Small intestine (tissue), 7 donors: ENCODE measurements at regions not wholly inside any gene's neighbourhood (a gene's known extent, or its start where the extent isn't known, plus 50 kb on each side); places are given as distances from the start of the nearest gene placed in this dataset.
"Not testable (repeated sequence)": the region's sequence is repeated elsewhere in the genome, so short reads cannot be mapped to it uniquely, and the experiment has no call there.

Source experiments
- DNase-seq, 2 donors: peaks; one replicate each; pipeline versions ENCODE4 v3.0.0 to v3.0.0-alpha.2; 2013
- FAIRE-seq: peaks from 2 replicates; lab custom pipeline; 2012; peaks lifted over from hg19 to GRCh38; lab: Jason Lieb, UNC
- H3K27ac ChIP-seq, 3 donors: one replicate each; pipeline ENCODE4 v1.5.1; 2013; ENCODE audit warnings: low read length in 2 of 3, mild to moderate bottlenecking in 2 of 3, control low read depth in 1 of 3, inconsistent platforms in 1 of 3, low read depth in 1 of 3, moderate library complexity in 1 of 3
- H3K27me3 ChIP-seq, 3 donors: one replicate each; pipeline ENCODE4 v1.6.1; 2013; ENCODE audit warnings: low read length in 3 of 3, inconsistent platforms in 1 of 3; ENCODE audit not compliant: control insufficient read depth in 3 of 3, insufficient read depth in 3 of 3
- H3K36me3 ChIP-seq, 3 donors: one replicate each; pipeline ENCODE4 v1.6.1; 2013; ENCODE audit warnings: low read length in 3 of 3, inconsistent platforms in 1 of 3, low read depth in 1 of 3, mild to moderate bottlenecking in 1 of 3, moderate library complexity in 1 of 3; ENCODE audit not compliant: control insufficient read depth in 3 of 3, insufficient read depth in 2 of 3
- H3K4me1 ChIP-seq, 3 donors: one replicate each; pipeline ENCODE4 v1.6.1; 2013; ENCODE audit warnings: low read length in 2 of 3, inconsistent platforms in 1 of 3, low read depth in 1 of 3, mild to moderate bottlenecking in 1 of 3, moderate library complexity in 1 of 3; ENCODE audit not compliant: control insufficient read depth in 3 of 3, insufficient read depth in 2 of 3
- H3K4me3 ChIP-seq, 3 donors: one replicate each; pipeline ENCODE4 v1.5.1; 2013; ENCODE audit warnings: low read length in 3 of 3, control low read depth in 1 of 3, inconsistent platforms in 1 of 3, low read depth in 1 of 3, mild to moderate bottlenecking in 1 of 3, moderate library complexity in 1 of 3
- H3K9me3 ChIP-seq, 2 donors: one replicate each; pipeline ENCODE4 v1.6.1; 2013; ENCODE audit warnings: low read depth in 1 of 2, low read length in 1 of 2; ENCODE audit not compliant: control insufficient read depth in 2 of 2, insufficient read depth in 1 of 2
- WGBS, 3 donors: extraction: QIAGEN DNeasy Blood & Tissue Kit; methylation state at CpG; one replicate each; pipeline ENCODE4 v1.1.7; 2013; 5-methylcytosine and 5-hydroxymethylcytosine counted together
- donor health status: healthy with polysubstance abuse.
- donor health status: control.
- donor health status: control.
- donor health status: Bipolar disorder and iron deficiency.
- donor health status: healthy.

DNA sequence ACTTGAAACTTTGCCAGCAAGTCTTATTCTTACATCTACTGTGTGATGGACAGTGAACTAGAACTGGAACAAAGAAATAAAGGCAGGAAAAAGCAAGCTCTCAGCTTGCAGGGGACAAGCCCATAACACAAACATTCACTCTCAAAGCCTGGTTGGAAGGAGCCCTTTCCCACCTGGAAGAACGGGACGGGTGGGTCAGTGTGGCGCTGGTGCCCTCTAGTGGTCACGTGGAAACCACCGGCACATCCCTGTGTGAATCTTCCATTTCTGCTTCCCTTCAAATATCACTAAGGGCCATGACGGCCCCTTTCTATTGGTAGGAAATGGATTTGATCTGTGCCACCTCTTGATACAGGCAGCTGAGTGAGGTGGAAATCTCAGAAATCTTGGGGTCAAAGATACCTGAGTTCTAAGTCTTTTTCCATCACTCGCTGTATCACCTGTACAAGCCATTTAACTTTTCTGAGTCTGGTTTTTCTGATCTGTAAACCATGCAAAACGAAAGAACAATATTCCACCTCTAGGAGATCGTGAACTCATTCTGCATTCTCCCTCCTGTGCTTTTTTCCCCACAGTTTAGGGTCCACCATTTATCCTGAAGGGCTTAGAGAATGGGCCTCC, 211.6 kb downstream of the MSX2 start:
- Histone ChIP-seq H3K9me3 (no peaks in the 10 kb centered on the region), H3K27ac (no peak overlapping the region), H3K4me1 (no peaks in the 10 kb centered on the region), H3K4me3 (no peak overlapping the region), H3K36me3 (no peaks in the 10 kb centered on the region), H3K27me3 (no peaks in the 10 kb centered on the region)
- peak; percentile 30 to 58 for DNase-seq
- no peak for FAIRE-seq
- 17 to 22% (median 22%) methylated on average over 9 of the region's 9 CpGs for WGBS, 3 donors

DNA sequence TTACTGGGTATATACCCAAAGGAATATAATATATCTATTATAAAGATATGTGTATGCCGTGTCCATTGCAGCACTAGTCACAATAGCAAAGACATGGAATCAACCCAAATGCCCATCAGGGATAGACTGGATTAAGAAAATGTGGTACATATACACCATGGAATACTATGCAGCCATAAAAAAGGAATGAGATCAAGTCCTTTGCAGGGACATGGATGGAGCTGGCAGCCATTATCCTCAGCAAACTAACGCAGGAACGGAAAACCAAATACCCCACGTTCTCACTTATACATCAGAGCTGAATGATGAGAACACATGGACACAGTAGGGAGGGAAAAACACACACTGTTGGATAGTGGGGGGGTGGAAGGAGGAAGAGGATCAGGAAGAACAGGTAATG, 206.7 kb downstream of the MSX2 start:
- 91 to 98% (median 95%) methylated on average over 4 of the region's 4 CpGs for WGBS, 3 donors
- not testable (repeated sequence) for FAIRE-seq, H3K4me1 ChIP-seq, H3K9me3 ChIP-seq, H3K4me3 ChIP-seq, H3K27me3 ChIP-seq, H3K36me3 ChIP-seq, H3K27ac ChIP-seq, DNase-seq

DNA sequence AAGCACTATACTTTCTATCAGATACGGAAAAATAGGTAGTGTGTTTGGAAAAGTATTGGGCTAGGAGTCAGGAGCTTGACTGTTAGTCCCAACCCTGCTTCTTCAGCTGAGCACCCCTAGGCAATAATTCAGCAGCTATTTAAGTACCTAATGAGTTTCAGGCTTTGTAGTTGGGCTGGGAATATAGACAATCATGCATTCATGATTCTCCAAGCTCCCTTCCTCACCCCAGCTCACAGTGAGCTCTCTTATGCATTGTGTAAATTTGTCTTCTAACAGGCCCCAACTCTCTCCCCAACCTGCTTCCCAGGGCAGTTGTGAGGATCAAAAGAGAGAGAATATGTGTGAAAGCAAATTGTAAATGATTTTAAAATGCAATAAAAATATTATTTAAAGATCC, 201.2 kb downstream of the MSX2 start:
- Histone ChIP-seq H3K36me3 (no peaks in the 10 kb centered on the region), H3K9me3 (no peaks in the 10 kb centered on the region), H3K27me3 (no peaks in the 10 kb centered on the region), H3K4me3 (no peak overlapping the region), H3K4me1 (no peaks in the 10 kb centered on the region), H3K27ac (no peak overlapping the region)
- WGBS, 3 donors = 92 to 96% (median 96%) methylated on average over 1 of the region's 1 CpG
- DNase-seq (no peak), FAIRE-seq (no peak)

DNA sequence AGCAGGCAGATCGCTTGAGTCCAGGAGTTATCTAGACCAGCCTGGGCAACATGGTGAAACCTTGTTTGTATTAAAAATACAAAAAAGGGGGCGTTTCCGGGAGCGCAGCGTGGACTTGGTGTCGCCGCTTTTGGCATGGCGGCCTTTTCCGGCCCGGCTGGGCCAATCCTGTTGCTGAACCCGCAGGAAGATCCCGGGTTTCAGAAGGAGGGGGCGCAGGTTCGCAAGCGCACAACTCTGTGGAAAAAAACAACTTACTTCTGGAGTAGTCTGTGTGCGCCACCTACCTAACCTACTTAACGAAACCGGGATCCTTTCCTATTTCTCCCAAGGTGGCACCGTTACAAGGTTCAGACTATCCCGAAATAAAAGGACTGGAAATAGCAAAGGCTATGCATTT, 198.6 kb downstream of the MSX2 start:
- Histone ChIP-seq H3K27ac (no peak overlapping the region), H3K4me1 (no peaks in the 10 kb centered on the region), H3K9me3 (no peaks in the 10 kb centered on the region), H3K36me3 (no peaks in the 10 kb centered on the region), H3K4me3 (no peak overlapping the region), H3K27me3 (no peaks in the 10 kb centered on the region)
- DNase-seq = no peak
- no peak for FAIRE-seq
- 92 to 95% (median 93%) methylated on average over 20 of the region's 20 CpGs for WGBS, 3 donors

DNA sequence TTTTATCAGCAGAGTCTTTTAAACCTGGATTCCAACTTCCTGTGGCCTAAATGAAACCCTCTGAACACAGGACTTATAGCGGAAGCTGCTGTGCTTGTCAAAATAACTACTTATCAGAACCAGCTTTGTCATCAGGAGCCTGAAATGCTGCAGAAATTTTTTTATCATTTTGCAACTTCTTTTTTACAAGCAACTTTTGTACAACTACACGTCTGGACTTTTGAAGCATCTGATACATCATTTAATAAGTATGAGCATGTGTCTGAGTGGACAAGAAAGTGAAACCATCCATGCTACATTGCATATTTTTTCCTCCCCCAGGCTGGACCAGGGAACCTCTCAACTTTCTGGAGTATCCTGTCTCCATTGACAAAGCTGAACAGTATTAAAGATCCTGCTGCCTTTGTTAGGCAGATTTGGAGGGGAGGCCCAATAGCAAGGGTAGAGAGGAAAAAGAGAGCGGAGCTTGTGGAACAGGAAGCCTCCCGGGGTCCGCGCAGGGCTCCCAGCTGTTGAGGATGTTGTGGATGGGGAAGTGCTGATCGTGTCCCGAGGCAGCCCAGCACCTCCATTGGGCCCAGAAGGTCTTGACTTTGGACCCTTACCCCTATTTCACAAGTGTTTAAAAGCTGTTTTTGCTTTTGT, 196.6 kb downstream of the MSX2 start:
- Histone ChIP-seq H3K4me3 (no peak overlapping the region), H3K27me3 (no peaks in the 10 kb centered on the region), H3K9me3 (no peaks in the 10 kb centered on the region), H3K27ac (no peak overlapping the region), H3K4me1 (no peaks in the 10 kb centered on the region), H3K36me3 (no peaks in the 10 kb centered on the region)
- DNase-seq (no peak), FAIRE-seq (no peak)
- 32 to 74% (median 63%) methylated on average over 8 of the region's 8 CpGs for WGBS, 3 donors

DNA sequence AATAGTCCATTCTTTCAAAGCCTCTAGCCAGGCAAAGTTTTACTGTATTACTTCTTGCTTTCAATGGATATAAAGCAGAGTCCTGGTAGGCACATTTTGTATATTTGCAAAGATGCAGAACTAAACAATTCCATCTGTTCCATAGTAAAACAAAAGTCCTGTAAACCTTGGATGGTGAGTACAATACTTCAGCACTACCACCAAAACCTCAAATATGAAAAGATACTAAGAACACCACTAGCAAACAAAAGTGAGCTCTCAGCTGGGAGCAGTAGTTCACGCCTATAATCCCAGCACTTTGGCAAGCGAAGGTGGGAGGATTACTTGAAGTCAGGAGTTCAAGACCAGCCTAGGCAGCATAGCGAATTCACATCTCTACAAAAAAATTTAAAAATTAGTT, 195.0 kb downstream of the MSX2 start:
- FAIRE-seq (no peak), DNase-seq (no peak)
- Histone ChIP-seq H3K9me3 (no peaks in the 10 kb centered on the region), H3K36me3 (no peaks in the 10 kb centered on the region), H3K27me3 (no peaks in the 10 kb centered on the region), H3K27ac (no peak overlapping the region), H3K4me3 (no peak overlapping the region), H3K4me1 (no peaks in the 10 kb centered on the region)
- WGBS, 3 donors = 70 to 89% (median 75%) methylated on average over 3 of the region's 3 CpGs

DNA sequence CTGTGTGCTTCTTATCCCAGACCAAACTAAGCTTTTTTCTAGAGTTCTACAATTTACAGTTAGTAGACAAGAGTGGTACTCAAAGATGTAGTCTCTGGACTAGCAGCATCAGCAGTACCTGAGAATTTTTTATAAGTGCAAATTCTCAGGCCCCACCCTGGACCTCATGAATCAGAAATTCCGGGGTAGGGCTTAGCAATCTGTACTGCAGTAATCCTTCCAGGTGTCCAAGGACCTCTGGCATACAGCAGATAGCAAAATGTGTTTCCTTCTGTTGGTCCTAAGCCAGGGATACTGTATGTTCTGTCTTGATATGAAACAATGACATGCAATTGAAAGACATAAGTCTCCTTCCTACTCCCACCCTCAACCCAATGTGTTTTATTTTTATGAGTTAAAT, 194.3 kb downstream of the MSX2 start:
- DNase-seq = peak in 1 of 2 donors; percentile 6
- H3K27ac ChIP-seq = no peak overlapping the region
- FAIRE-seq = no peak
- no peak overlapping the region for H3K4me3 ChIP-seq
- H3K36me3 ChIP-seq = no peaks in the 10 kb centered on the region
- H3K4me1 ChIP-seq = no peaks in the 10 kb centered on the region
- 9 to 42% (median 13%) methylated on average over 1 of the region's 1 CpG for WGBS, 3 donors
- no peaks in the 10 kb centered on the region for H3K9me3 ChIP-seq
- H3K27me3 ChIP-seq = no peaks in the 10 kb centered on the region

DNA sequence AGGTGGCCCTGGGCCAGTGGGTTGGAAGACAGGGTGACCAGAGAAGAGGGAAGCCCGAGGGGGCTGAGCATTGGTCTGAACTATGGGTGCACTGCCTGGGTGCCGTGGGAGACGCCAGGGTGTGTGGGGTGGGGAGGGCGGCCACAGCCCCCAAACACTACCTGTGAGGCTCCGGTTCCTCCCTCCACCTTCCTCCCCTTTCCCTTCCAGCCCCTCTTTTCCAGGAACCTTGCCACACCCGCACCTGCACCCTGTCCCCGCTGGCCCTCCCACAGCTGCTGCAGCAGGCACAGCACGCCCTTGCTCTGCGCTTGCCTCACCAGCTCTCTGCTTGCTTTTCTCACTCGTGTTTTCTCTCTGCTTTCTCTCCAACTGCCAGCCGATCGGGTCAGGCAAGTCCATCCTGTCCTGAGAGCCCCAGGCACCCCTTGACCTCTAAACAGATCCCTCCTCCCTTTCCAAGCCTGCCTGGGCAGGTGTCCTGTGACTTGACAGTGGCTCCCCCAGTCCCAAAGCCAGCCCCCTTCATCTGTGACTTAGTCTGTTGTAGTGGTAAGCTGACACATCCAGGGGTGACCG, 193.7 kb downstream of the MSX2 start:
- no peaks in the 10 kb centered on the region for H3K9me3 ChIP-seq
- H3K27me3 ChIP-seq = no peaks in the 10 kb centered on the region
- no peaks in the 10 kb centered on the region for H3K4me1 ChIP-seq
- H3K36me3 ChIP-seq = no peaks in the 10 kb centered on the region
- DNase-seq (no peak), FAIRE-seq (no peak)
- no peak overlapping the region for H3K4me3 ChIP-seq
- 52 to 69% (median 60%) methylated on average over 12 to 13 of the region's 13 CpGs for WGBS, 3 donors
- no peak overlapping the region for H3K27ac ChIP-seq
